HEK293 (cell line): ENCODE measurements at regions not wholly inside any gene's neighbourhood (a gene's known extent, or its start where the extent isn't known, plus 50 kb on each side); places are given as distances from the start of the nearest gene placed in this dataset.

Source experiments
- ATF2 ChIP-seq: fragments of 450-650 bp; formaldehyde crosslinking; IDR thresholded peaks from 2 replicates; pipeline ENCODE4 v1.5.1; 2016; ENCODE audit warnings: missing biosample characterization, missing genetic modification characterization, low read depth
- CTCF ChIP-seq: fragments of 450-650 bp; formaldehyde crosslinking; IDR thresholded peaks from 2 replicates; pipeline ENCODE4 v1.5.1; 2016; ENCODE audit warnings: missing biosample characterization, missing genetic modification characterization
- GLIS2 ChIP-seq: fragments of 450-650 bp; formaldehyde crosslinking; IDR thresholded peaks from 2 replicates; pipeline ENCODE4 v1.5.1; 2016; ENCODE audit warnings: missing biosample characterization, missing genetic modification characterization
- SALL2 ChIP-seq: fragments of 450-650 bp; formaldehyde crosslinking; IDR thresholded peaks from 2 replicates; pipeline ENCODE4 v1.5.0; 2017; ENCODE audit warnings: missing biosample characterization, mild to moderate bottlenecking, missing genetic modification characterization, borderline replicate concordance
- SP2 ChIP-seq: fragments of 450-650 bp; formaldehyde crosslinking; IDR thresholded peaks from 2 replicates; pipeline ENCODE4 v1.5.1; 2016; ENCODE audit warnings: missing biosample characterization, missing genetic modification characterization
- ZNF639 ChIP-seq: fragments of 450-650 bp; formaldehyde crosslinking; IDR thresholded peaks from 2 replicates; pipeline ENCODE4 v1.5.1; 2016; ENCODE audit warnings: missing biosample characterization, missing genetic modification characterization
- ZNF843 ChIP-seq: fragments of 450-650 bp; formaldehyde crosslinking; IDR thresholded peaks from 2 replicates; pipeline ENCODE4 v1.5.1; 2016; ENCODE audit warnings: missing biosample characterization, missing genetic modification characterization

DNA sequence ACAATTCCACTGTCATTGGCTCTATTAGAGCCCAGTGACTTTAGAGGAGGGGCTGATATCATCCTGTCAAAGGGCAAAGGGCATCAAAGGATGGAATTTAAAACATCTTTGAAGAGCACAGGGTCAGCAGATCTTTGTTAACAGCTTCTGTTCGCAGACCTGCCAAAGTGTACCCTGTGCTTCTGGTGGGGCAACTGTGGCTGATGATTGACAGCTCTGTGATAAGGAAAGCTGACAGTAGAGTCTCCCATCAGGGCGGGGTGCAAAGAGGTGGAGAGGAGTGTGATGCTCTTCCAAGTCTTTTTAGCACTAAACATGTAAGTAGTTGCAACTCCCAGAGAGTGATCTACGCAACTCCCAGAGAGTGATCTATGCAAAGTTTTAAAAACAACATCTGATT lies 742.1 kb upstream of the SOX9 start:
- TF ChIP-seq CTCF, result no peak
- no peak for TF ChIP-seq SP2
- no peak for TF ChIP-seq ATF2 (tag by site-specific recombination)
- TF ChIP-seq ZNF639 (tag by site-specific recombination), result no peak
- TF ChIP-seq GLIS2, result no peak
- TF ChIP-seq ZNF843 (tag by site-specific recombination), result no peak
- no peak for TF ChIP-seq SALL2 (tag by site-specific recombination)
